ENCODE measurements at regions not wholly inside any gene's neighbourhood (a gene's known extent, or its start where the extent isn't known, plus 50 kb on each side); places are given as distances from the start of the nearest gene placed in this dataset.
"Not testable (repeated sequence)": the region's sequence is repeated elsewhere in the genome, so short reads cannot be mapped to it uniquely, and the experiment has no call there.

- Histone ChIP-seq H3K27ac (ENCODE audit: low read length) (no peak overlapping the region), H3K36me3 (ENCODE audit: control insufficient read depth in 2 of 2, insufficient read depth in 2 of 2, low read length in 2 of 2) (no peaks in the 10 kb centered on the region)
Observed at GRCh38 chr7:65475734-65476319, 102.2 kb downstream of the ZNF92 start.

GRCh38 chr7:65477326-65477725 lies 103.7 kb downstream of the ZNF92 start:
- no peak overlapping the region for H3K4me3 ChIP-seq (ENCODE audit: low read length in 2 of 2)
- H3K4me1 ChIP-seq (ENCODE audit: control insufficient read depth, insufficient read depth, low read length), result no peaks in the 10 kb centered on the region
- H3K27ac ChIP-seq (ENCODE audit: low read length), result no peak overlapping the region
- H3K9ac ChIP-seq (ENCODE audit: low read length in 2 of 2), result no peak overlapping the region
- H3K9me3 ChIP-seq (ENCODE audit: control insufficient read depth in 2 of 2, low read length in 2 of 2), result peaks cover 0 to 3% of the 10 kb centered on the region in 2 donors
- H3K27me3 ChIP-seq (ENCODE audit: control insufficient read depth in 1 of 2, insufficient read depth in 2 of 2, low read length in 2 of 2), result peaks cover 0 to 2% of the 10 kb centered on the region in 2 donors
- no peaks in the 10 kb centered on the region for H3K36me3 ChIP-seq (ENCODE audit: control insufficient read depth in 2 of 2, insufficient read depth in 2 of 2, low read length in 2 of 2)

More at GRCh38 chr7:65475734-65476319, 102.2 kb downstream of the ZNF92 start:
- Histone ChIP-seq H3K4me3 (ENCODE audit: low read length in 2 of 2) (no peak overlapping the region), H3K4me1 (ENCODE audit: control insufficient read depth, insufficient read depth, low read length) (no peaks in the 10 kb centered on the region), H3K9ac (ENCODE audit: low read length in 2 of 2) (no peak overlapping the region), H3K9me3 (ENCODE audit: control insufficient read depth in 2 of 2, low read length in 2 of 2) (peaks cover 0 to 3% of the 10 kb centered on the region in 2 donors), H3K27me3 (ENCODE audit: control insufficient read depth in 1 of 2, insufficient read depth in 2 of 2, low read length in 2 of 2) (peaks cover 0 to 2% of the 10 kb centered on the region in 2 donors)

- Histone ChIP-seq H3K27me3 (ENCODE audit: control insufficient read depth in 1 of 2, insufficient read depth in 2 of 2, low read length in 2 of 2) (no peaks in the 10 kb centered on the region), H3K4me1 (ENCODE audit: control insufficient read depth, insufficient read depth, low read length) (no peaks in the 10 kb centered on the region), H3K4me3 (ENCODE audit: low read length in 2 of 2) (no peak overlapping the region), H3K27ac (ENCODE audit: low read length) (no peak overlapping the region), H3K36me3 (ENCODE audit: control insufficient read depth in 2 of 2, insufficient read depth in 2 of 2, low read length in 2 of 2) (no peaks in the 10 kb centered on the region), H3K9me3 (ENCODE audit: control insufficient read depth in 2 of 2, low read length in 2 of 2) (peaks cover 0 to 7% of the 10 kb centered on the region in 2 donors), H3K9ac (ENCODE audit: low read length in 2 of 2) (no peak overlapping the region)
Observed at GRCh38 chr7:65489260-65489767, 115.7 kb downstream of the ZNF92 start.

- H3K4me3 ChIP-seq (ENCODE audit: low read length in 2 of 2); H3K27ac ChIP-seq (ENCODE audit: low read length); H3K9me3 ChIP-seq (ENCODE audit: control insufficient read depth in 2 of 2, low read length in 2 of 2); H3K4me1 ChIP-seq (ENCODE audit: control insufficient read depth, insufficient read depth, low read length); H3K36me3 ChIP-seq (ENCODE audit: control insufficient read depth in 2 of 2, insufficient read depth in 2 of 2, low read length in 2 of 2); H3K9ac ChIP-seq (ENCODE audit: low read length in 2 of 2); H3K27me3 ChIP-seq (ENCODE audit: control insufficient read depth in 1 of 2, insufficient read depth in 2 of 2, low read length in 2 of 2): not testable (repeated sequence)
Observed at GRCh38 chr7:65496697-65497096, 123.0 kb downstream of the ZNF92 start.

- no peaks in the 10 kb centered on the region for H3K9me3 ChIP-seq (ENCODE audit: control insufficient read depth in 2 of 2, low read length in 2 of 2)
- no peak overlapping the region for H3K9ac ChIP-seq (ENCODE audit: low read length in 2 of 2)
Observed at GRCh38 chr7:65503434-65504152, 129.9 kb downstream of the ZNF92 start.

GRCh38 chr7:65504504-65505319 lies 131.1 kb downstream of the ZNF92 start:
- not testable (repeated sequence) for H3K36me3 ChIP-seq (ENCODE audit: control insufficient read depth in 2 of 2, insufficient read depth in 2 of 2, low read length in 2 of 2); H3K27ac ChIP-seq (ENCODE audit: low read length); H3K9me3 ChIP-seq (ENCODE audit: control insufficient read depth in 2 of 2, low read length in 2 of 2); H3K9ac ChIP-seq (ENCODE audit: low read length in 2 of 2); H3K27me3 ChIP-seq (ENCODE audit: control insufficient read depth in 1 of 2, insufficient read depth in 2 of 2, low read length in 2 of 2); H3K4me3 ChIP-seq (ENCODE audit: low read length in 2 of 2); H3K4me1 ChIP-seq (ENCODE audit: control insufficient read depth, insufficient read depth, low read length)

More at GRCh38 chr7:65503434-65504152, 129.9 kb downstream of the ZNF92 start:
- H3K4me1 ChIP-seq (ENCODE audit: control insufficient read depth, insufficient read depth, low read length), result no peaks in the 10 kb centered on the region
- no peak overlapping the region for H3K4me3 ChIP-seq (ENCODE audit: low read length in 2 of 2)
- no peak overlapping the region for H3K27ac ChIP-seq (ENCODE audit: low read length)
- H3K27me3 ChIP-seq (ENCODE audit: control insufficient read depth in 1 of 2, insufficient read depth in 2 of 2, low read length in 2 of 2), result no peaks in the 10 kb centered on the region
- H3K36me3 ChIP-seq (ENCODE audit: control insufficient read depth in 2 of 2, insufficient read depth in 2 of 2, low read length in 2 of 2), result no peaks in the 10 kb centered on the region

- H3K9me3 ChIP-seq (ENCODE audit: control insufficient read depth in 2 of 2, low read length in 2 of 2); H3K27ac ChIP-seq (ENCODE audit: low read length); H3K36me3 ChIP-seq (ENCODE audit: control insufficient read depth in 2 of 2, insufficient read depth in 2 of 2, low read length in 2 of 2); H3K9ac ChIP-seq (ENCODE audit: low read length in 2 of 2); H3K4me1 ChIP-seq (ENCODE audit: control insufficient read depth, insufficient read depth, low read length); H3K4me3 ChIP-seq (ENCODE audit: low read length in 2 of 2): not testable (repeated sequence)
- peaks cover 7 to 13% of the 10 kb centered on the region in 2 donors for H3K27me3 ChIP-seq (ENCODE audit: control insufficient read depth in 1 of 2, insufficient read depth in 2 of 2, low read length in 2 of 2)
Observed at GRCh38 chr7:65505320-65505633, 131.6 kb downstream of the ZNF92 start.

- not testable (repeated sequence) for H3K4me1 ChIP-seq (ENCODE audit: control insufficient read depth, insufficient read depth, low read length); H3K9me3 ChIP-seq (ENCODE audit: control insufficient read depth in 2 of 2, low read length in 2 of 2); H3K27ac ChIP-seq (ENCODE audit: low read length); H3K9ac ChIP-seq (ENCODE audit: low read length in 2 of 2); H3K36me3 ChIP-seq (ENCODE audit: control insufficient read depth in 2 of 2, insufficient read depth in 2 of 2, low read length in 2 of 2)
- H3K27me3 ChIP-seq (ENCODE audit: control insufficient read depth in 1 of 2, insufficient read depth in 2 of 2, low read length in 2 of 2), result peaks cover 8 to 24% of the 10 kb centered on the region in 2 donors
- peak overlapping the region in 1 of 2 donors; percentile 15 for H3K4me3 ChIP-seq (ENCODE audit: low read length in 2 of 2)
Observed at GRCh38 chr7:65508581-65509367, 135.1 kb downstream of the ZNF92 start.

- Histone ChIP-seq H3K27me3 (ENCODE audit: control insufficient read depth in 1 of 2, insufficient read depth in 2 of 2, low read length in 2 of 2) (peaks cover 8 to 24% of the 10 kb centered on the region in 2 donors), H3K9me3 (ENCODE audit: control insufficient read depth in 2 of 2, low read length in 2 of 2) (no peaks in the 10 kb centered on the region), H3K4me3 (ENCODE audit: low read length in 2 of 2) (peak overlapping the region; percentile 22 to 58), H3K4me1 (ENCODE audit: control insufficient read depth, insufficient read depth, low read length) (peaks cover 4% of the 10 kb centered on the region), H3K9ac (ENCODE audit: low read length in 2 of 2) (no peak overlapping the region), H3K36me3 (ENCODE audit: control insufficient read depth in 2 of 2, insufficient read depth in 2 of 2, low read length in 2 of 2) (no peaks in the 10 kb centered on the region), H3K27ac (ENCODE audit: low read length) (no peak overlapping the region)
Observed at GRCh38 chr7:65509368-65510186, 135.9 kb downstream of the ZNF92 start.

GRCh38 chr7:65510187-65510538 lies 136.5 kb downstream of the ZNF92 start:
- H3K36me3 ChIP-seq (ENCODE audit: control insufficient read depth in 2 of 2, insufficient read depth in 2 of 2, low read length in 2 of 2); H3K9me3 ChIP-seq (ENCODE audit: control insufficient read depth in 2 of 2, low read length in 2 of 2); H3K27ac ChIP-seq (ENCODE audit: low read length); H3K4me1 ChIP-seq (ENCODE audit: control insufficient read depth, insufficient read depth, low read length); H3K9ac ChIP-seq (ENCODE audit: low read length in 2 of 2): not testable (repeated sequence)
- peaks cover 8 to 24% of the 10 kb centered on the region in 2 donors for H3K27me3 ChIP-seq (ENCODE audit: control insufficient read depth in 1 of 2, insufficient read depth in 2 of 2, low read length in 2 of 2)
- H3K4me3 ChIP-seq (ENCODE audit: low read length in 2 of 2), result peak overlapping the region; percentile 22 to 58
